Mesenchymal stem cell (in vitro differentiated cells and primary cell): ENCODE measurements at regions not wholly inside any gene's neighbourhood (a gene's known extent, or its start where the extent isn't known, plus 50 kb on each side); places are given as distances from the start of the nearest gene placed in this dataset.

Source experiments
- DNase-seq: peaks from one replicate; pipeline ENCODE4 v3.0.0-alpha.2; 2013
- H2AFZ ChIP-seq: one replicate; pipeline ENCODE4 v1.6.1; 2013; ENCODE audit warnings: low read depth, mild to moderate bottlenecking, control low read depth, inconsistent platforms, low read length, moderate library complexity
- H2AK5ac ChIP-seq: 2 replicates; pipeline ENCODE4 v1.6.1; 2013; ENCODE audit warnings: low read length, moderate library complexity, mild to moderate bottlenecking, inconsistent platforms; ENCODE audit not compliant: severe bottlenecking
- H2BK120ac ChIP-seq: one replicate; pipeline ENCODE4 v1.6.1; 2013; ENCODE audit warnings: low read depth, mild to moderate bottlenecking, inconsistent platforms, low read length, moderate library complexity
- H2BK12ac ChIP-seq, 2 experiments: one replicate each; pipeline ENCODE4 v1.6.1; 2013; ENCODE audit warnings: inconsistent platforms in 2 of 2, low read length in 2 of 2, mild to moderate bottlenecking in 2 of 2, moderate library complexity in 2 of 2, control low read depth in 1 of 2
- H2BK15ac ChIP-seq: one replicate; pipeline ENCODE4 v1.6.1; 2013; ENCODE audit warnings: mild to moderate bottlenecking, low read depth, inconsistent platforms; ENCODE audit not compliant: poor library complexity, severe bottlenecking
- H2BK5ac ChIP-seq: 2 replicates; pipeline ENCODE4 v1.6.1; 2013; ENCODE audit warnings: low read depth, mild to moderate bottlenecking, low read length, control low read depth, inconsistent platforms; ENCODE audit not compliant: poor library complexity, severe bottlenecking
- H3K14ac ChIP-seq, 2 experiments: one replicate each; pipeline ENCODE4 v1.6.1; 2013; ENCODE audit warnings: inconsistent platforms in 2 of 2, low read length in 2 of 2, control low read depth in 1 of 2, mild to moderate bottlenecking in 1 of 2, moderate library complexity in 1 of 2
- H3K18ac ChIP-seq, 2 experiments: one replicate each; pipeline ENCODE4 v1.6.1; 2013; ENCODE audit warnings: inconsistent platforms in 2 of 2, low read length in 2 of 2, control low read depth in 1 of 2, low read depth in 1 of 2, mild to moderate bottlenecking in 1 of 2
- H3K23ac ChIP-seq, 2 experiments: one replicate each; pipeline ENCODE4 v1.6.1; 2013; ENCODE audit warnings: inconsistent platforms in 2 of 2, low read length in 2 of 2, mild to moderate bottlenecking in 2 of 2, moderate library complexity in 2 of 2, control low read depth in 1 of 2
- H3K27ac ChIP-seq: 2 replicates; pipeline ENCODE4 v1.5.1; 2013; ENCODE audit warnings: mild to moderate bottlenecking, moderate library complexity, low read length, control low read depth, inconsistent platforms; ENCODE audit not compliant: poor library complexity, severe bottlenecking
- H3K27me3 ChIP-seq, 2 experiments: 2 replicates each; pipeline versions ENCODE4 v1.6.1 to v1.7.0; 2013; ENCODE audit warnings: low read length in 2 of 2, mild to moderate bottlenecking in 2 of 2, moderate library complexity in 2 of 2, control low read depth in 1 of 2, inconsistent platforms in 1 of 2; ENCODE audit not compliant: control insufficient read depth in 1 of 2, insufficient read depth in 1 of 2
- H3K36me3 ChIP-seq, 2 experiments: 2 replicates each; pipeline versions ENCODE4 v1.6.1 to v1.7.0; 2013; ENCODE audit warnings: low read length in 2 of 2, control low read depth in 1 of 2, inconsistent platforms in 1 of 2, low read depth in 1 of 2, mild to moderate bottlenecking in 1 of 2; ENCODE audit not compliant: insufficient read depth in 2 of 2, control insufficient read depth in 1 of 2
- H3K4ac ChIP-seq, 2 experiments: one replicate each; pipeline ENCODE4 v1.6.1; 2013; ENCODE audit warnings: inconsistent platforms in 2 of 2, low read length in 2 of 2, mild to moderate bottlenecking in 2 of 2, moderate library complexity in 2 of 2, control low read depth in 1 of 2, low read depth in 1 of 2
- H3K4me1 ChIP-seq: 2 replicates; pipeline ENCODE4 v1.6.1; 2013; ENCODE audit warnings: low read depth, low read length, control low read depth; ENCODE audit not compliant: control insufficient read depth, insufficient read depth
- H3K4me2 ChIP-seq: 2 replicates; pipeline ENCODE4 v1.6.1; 2013; ENCODE audit warnings: low read length, mild to moderate bottlenecking, inconsistent platforms; ENCODE audit not compliant: poor library complexity, severe bottlenecking
- H3K4me3 ChIP-seq, 2 experiments: 2 replicates each; pipeline versions ENCODE4 v1.5.1 to v1.7.0; 2013; ENCODE audit warnings: low read length in 2 of 2, mild to moderate bottlenecking in 2 of 2, control low read depth in 1 of 2, low read depth in 1 of 2; ENCODE audit not compliant: insufficient read depth in 1 of 2
- H3K79me1 ChIP-seq: replicated peaks from 2 replicates; pipeline ENCODE4 v1.6.1; 2013; ENCODE audit warnings: mild to moderate bottlenecking, control low read depth, low read length, inconsistent platforms; ENCODE audit not compliant: poor library complexity, severe bottlenecking
- H3K9ac ChIP-seq: 2 replicates; pipeline ENCODE4 v1.7.0; 2013; ENCODE audit warnings: mild to moderate bottlenecking, low read length, moderate library complexity
- H3K9me3 ChIP-seq: 2 replicates; pipeline ENCODE4 v1.7.0; 2013; ENCODE audit warnings: mild to moderate bottlenecking, low read length; ENCODE audit not compliant: control insufficient read depth
- H4K8ac ChIP-seq: one replicate; pipeline ENCODE4 v1.6.1; 2013; ENCODE audit warnings: inconsistent platforms, mild to moderate bottlenecking, low read length, moderate library complexity
- H4K91ac ChIP-seq: one replicate; pipeline ENCODE4 v1.6.1; 2013; ENCODE audit warnings: mild to moderate bottlenecking, low read length, inconsistent platforms
- WGBS: methylation state at CpG from one replicate; pipeline ENCODE4 v1.1.7; 2013; ENCODE audit warnings: mixed read lengths; 5-methylcytosine and 5-hydroxymethylcytosine counted together

DNA sequence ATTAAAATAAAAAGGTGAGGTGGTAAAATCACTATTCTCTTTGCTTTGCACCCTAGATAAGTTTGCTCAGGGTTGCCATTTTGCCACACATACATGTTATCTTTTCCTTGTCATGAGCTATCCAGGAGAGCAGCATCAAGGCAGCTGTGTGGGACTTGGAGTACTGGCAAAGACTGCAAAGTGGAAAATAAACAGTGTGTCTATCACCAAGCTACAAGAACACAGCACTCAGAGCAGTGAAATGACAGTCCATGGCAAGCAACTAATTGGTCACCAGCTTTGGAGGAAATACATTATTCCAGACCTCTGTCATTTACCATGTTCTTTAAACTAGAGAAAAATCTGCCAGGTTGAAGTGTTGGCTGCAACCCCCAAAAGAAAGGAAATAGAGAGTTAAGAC lies 687.8 kb upstream of the FANCL start:
- Histone ChIP-seq H3K4ac (no peak overlapping the region), H3K4me1 (no peaks in the 10 kb centered on the region), H2AK5ac (no peak overlapping the region), H2BK12ac (no peak overlapping the region), H3K27ac (no peak overlapping the region), H3K4me2 (no peak overlapping the region), H3K9me3 (no peaks in the 10 kb centered on the region), H3K36me3 (no peaks in the 10 kb centered on the region), H4K91ac (no peak overlapping the region), H3K79me1 (no peaks in the 10 kb centered on the region), H3K4me3 (no peak overlapping the region), H2BK15ac (no peak overlapping the region), H3K9ac (no peak overlapping the region), H3K18ac (no peak overlapping the region), H3K27me3 (peaks cover 0 to 3% of the 10 kb centered on the region in 2 experiments), H2BK120ac (no peak overlapping the region), H2AFZ (no peak overlapping the region), H4K8ac (no peak overlapping the region), H3K23ac (no peak overlapping the region), H2BK5ac (no peak overlapping the region), H3K14ac (no peak overlapping the region)
- DNase-seq = no peak

GRCh38 chr2:58928391-58928790 lies 687.3 kb upstream of the FANCL start:
- Histone ChIP-seq H2BK15ac (no peak overlapping the region), H3K4me3 (no peak overlapping the region), H2BK120ac (no peak overlapping the region), H3K4me2 (no peak overlapping the region), H3K23ac (no peak overlapping the region), H3K36me3 (no peaks in the 10 kb centered on the region), H3K18ac (no peak overlapping the region), H3K79me1 (no peaks in the 10 kb centered on the region), H4K8ac (no peak overlapping the region), H2BK12ac (no peak overlapping the region), H3K4ac (no peak overlapping the region), H2BK5ac (no peak overlapping the region), H4K91ac (no peak overlapping the region), H3K9ac (no peak overlapping the region), H3K4me1 (no peaks in the 10 kb centered on the region), H2AK5ac (no peak overlapping the region), H3K27ac (no peak overlapping the region), H3K9me3 (no peaks in the 10 kb centered on the region), H3K14ac (no peak overlapping the region), H2AFZ (no peak overlapping the region), H3K27me3 (peaks cover 0 to 3% of the 10 kb centered on the region in 2 experiments)
- WGBS = 77% methylated on average over 5 of the region's 6 CpGs
- DNase-seq = no peak

- Histone ChIP-seq H4K8ac (no peak overlapping the region), H3K27me3 (peaks cover 0 to 3% of the 10 kb centered on the region in 2 experiments), H3K4ac (no peak overlapping the region), H2BK120ac (no peak overlapping the region), H3K14ac (no peak overlapping the region), H2AFZ (no peak overlapping the region), H3K36me3 (no peaks in the 10 kb centered on the region), H2BK15ac (no peak overlapping the region), H2BK12ac (no peak overlapping the region), H3K9ac (no peak overlapping the region), H4K91ac (no peak overlapping the region), H3K23ac (no peak overlapping the region), H2BK5ac (no peak overlapping the region), H3K79me1 (no peaks in the 10 kb centered on the region), H3K9me3 (no peaks in the 10 kb centered on the region), H3K18ac (no peak overlapping the region), H3K4me3 (no peak overlapping the region), H3K4me2 (no peak overlapping the region), H3K27ac (no peak overlapping the region), H3K4me1 (no peaks in the 10 kb centered on the region), H2AK5ac (no peak overlapping the region)
- no peak for DNase-seq
- WGBS = 96% methylated on average over 5 of the region's 5 CpGs
Observed at GRCh38 chr2:58926112-58926511, 685.0 kb upstream of the FANCL start.

DNA sequence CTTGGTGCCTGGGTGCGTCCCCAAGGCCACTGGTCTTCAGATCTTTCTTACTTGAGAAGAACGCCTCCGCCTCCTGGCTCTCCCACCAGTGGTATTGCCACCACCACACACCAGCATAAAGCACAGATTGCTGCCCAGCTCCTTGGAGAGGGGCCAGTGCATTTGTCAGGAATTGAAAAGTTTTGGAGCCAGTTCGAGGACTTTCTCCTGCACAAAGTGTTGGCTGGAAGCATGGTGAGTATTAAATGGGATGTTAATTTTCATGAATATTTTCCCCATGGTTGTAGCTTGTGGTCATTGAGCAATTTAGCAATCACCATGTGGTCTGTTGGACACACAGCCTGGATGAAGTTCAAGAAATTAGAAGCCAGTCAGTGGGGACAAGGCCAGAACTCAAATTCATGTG lies 684.6 kb upstream of the FANCL start:
- H2BK12ac ChIP-seq = no peak overlapping the region
- H2BK120ac ChIP-seq = no peak overlapping the region
- no peak overlapping the region for H3K4ac ChIP-seq
- 97% methylated on average over 4 of the region's 4 CpGs for WGBS
- no peak overlapping the region for H3K9ac ChIP-seq
- peaks cover 0 to under 1% of the 10 kb centered on the region in 2 experiments for H3K27me3 ChIP-seq
- H3K14ac ChIP-seq = no peak overlapping the region
- H2BK15ac ChIP-seq = no peak overlapping the region
- H4K91ac ChIP-seq = no peak overlapping the region
- H2AK5ac ChIP-seq = no peak overlapping the region
- no peak overlapping the region for H3K27ac ChIP-seq
- no peaks in the 10 kb centered on the region for H3K36me3 ChIP-seq
- H3K4me2 ChIP-seq = no peak overlapping the region
- no peak overlapping the region for H2AFZ ChIP-seq
- H3K18ac ChIP-seq = no peak overlapping the region
- H3K9me3 ChIP-seq = no peaks in the 10 kb centered on the region
- no peak for DNase-seq
- no peak overlapping the region for H2BK5ac ChIP-seq
- H3K4me1 ChIP-seq = no peaks in the 10 kb centered on the region
- no peaks in the 10 kb centered on the region for H3K79me1 ChIP-seq
- H3K4me3 ChIP-seq = no peak overlapping the region
- H4K8ac ChIP-seq = no peak overlapping the region
- no peak overlapping the region for H3K23ac ChIP-seq
